ENCODE measurements at regions not wholly inside any gene's neighbourhood (a gene's known extent, or its start where the extent isn't known, plus 50 kb on each side); places are given as distances from the start of the nearest gene placed in this dataset.

- TF ChIP-seq CTCF (IDR thresholded peaks at IDR 0.05) (no peak), EZH2 (IDR thresholded peaks at IDR 0.05) (no peak)
Measured at GRCh38 chr15:87661454-87662355, 594.8 kb downstream of the NTRK3 start.

All from neural progenitor cell (in vitro differentiated cells).